HG02759 (cell line): ENCODE measurements at regions not wholly inside any gene's neighbourhood (a gene's known extent, or its start where the extent isn't known, plus 50 kb on each side); places are given as distances from the start of the nearest gene placed in this dataset.

Experiments
- ATAC-seq: cut with Tn5 transposase; IDR thresholded peaks from one replicate; pipeline ENCODE4 v1.9.1; 2021; ENCODE audit warnings: mild to moderate bottlenecking, moderate library complexity; ENCODE audit not compliant: unreplicated experiment

GRCh38 chr3:59698091-59698490, 648.3 kb upstream of the CFAP20DC start:
- ATAC-seq, result no peak

- no peak for ATAC-seq
These were observed 647.0 kb upstream of the CFAP20DC start for GRCh38 chr3:59696783-59697182.

- no peak for ATAC-seq
These were observed 646.0 kb upstream of the CFAP20DC start for GRCh38 chr3:59695860-59696259.

- ATAC-seq, result no peak
These were observed 642.3 kb upstream of the CFAP20DC start for GRCh38 chr3:59692117-59692516.

GRCh38 chr3:59690886-59691285, 641.1 kb upstream of the CFAP20DC start:
- no peak for ATAC-seq

GRCh38 chr3:59688636-59689035, 638.8 kb upstream of the CFAP20DC start:
- ATAC-seq, result no peak

- ATAC-seq, result no peak
These were observed 635.6 kb upstream of the CFAP20DC start for GRCh38 chr3:59685432-59685831.

- ATAC-seq, result no peak
These were observed 634.9 kb upstream of the CFAP20DC start for GRCh38 chr3:59684766-59685165.

GRCh38 chr3:59680919-59681318, 631.1 kb upstream of the CFAP20DC start:
- ATAC-seq, result no peak

- ATAC-seq, result no peak
These were observed 628.2 kb upstream of the CFAP20DC start for GRCh38 chr3:59677747-59678702.

GRCh38 chr3:59675495-59675894, 625.7 kb upstream of the CFAP20DC start:
- no peak for ATAC-seq

GRCh38 chr3:59663076-59663850, 613.4 kb upstream of the CFAP20DC start:
- no peak for ATAC-seq

- ATAC-seq, result no peak
These were observed 611.2 kb upstream of the CFAP20DC start for GRCh38 chr3:59660852-59661625.

GRCh38 chr3:59660376-59660775, 610.6 kb upstream of the CFAP20DC start:
- no peak for ATAC-seq

GRCh38 chr3:59659755-59660154, 609.9 kb upstream of the CFAP20DC start:
- no peak for ATAC-seq

- no peak for ATAC-seq
These were observed 609.0 kb upstream of the CFAP20DC start for GRCh38 chr3:59658866-59659265.

- ATAC-seq, result no peak
These were observed 608.4 kb upstream of the CFAP20DC start for GRCh38 chr3:59658274-59658673.

- no peak for ATAC-seq
These were observed 605.7 kb upstream of the CFAP20DC start for GRCh38 chr3:59655418-59656015.

GRCh38 chr3:59654480-59655417, 604.9 kb upstream of the CFAP20DC start:
- ATAC-seq, result no peak

- ATAC-seq, result no peak
These were observed 604.3 kb upstream of the CFAP20DC start for GRCh38 chr3:59654123-59654479.
